HG03342 (cell line): ENCODE measurements at regions not wholly inside any gene's neighbourhood (a gene's known extent, or its start where the extent isn't known, plus 50 kb on each side); places are given as distances from the start of the nearest gene placed in this dataset.
"Not testable (repeated sequence)": the region's sequence is repeated elsewhere in the genome, so short reads cannot be mapped to it uniquely, and the experiment has no call there.

Experiments used
- ATAC-seq: cut with Tn5 transposase; IDR thresholded peaks from one replicate; pipeline ENCODE4 v1.9.1; 2021; ENCODE audit warnings: mild to moderate bottlenecking, moderate library complexity; ENCODE audit not compliant: unreplicated experiment

GRCh38 chr1:213415691-213416380 is 364.8 kb downstream of the RPS6KC1 start:
- no peak for ATAC-seq

- ATAC-seq: no peak
Measured at GRCh38 chr1:213416461-213417224, 365.6 kb downstream of the RPS6KC1 start.

GRCh38 chr1:213417225-213417820 is 366.3 kb downstream of the RPS6KC1 start:
- ATAC-seq: no peak

- ATAC-seq: no peak
Measured at GRCh38 chr1:213417846-213418245, 366.8 kb downstream of the RPS6KC1 start.

- no peak for ATAC-seq
Measured at GRCh38 chr1:213418268-213419071, 367.4 kb downstream of the RPS6KC1 start.

GRCh38 chr1:213419401-213420030 is 368.5 kb downstream of the RPS6KC1 start:
- no peak for ATAC-seq

- not testable (repeated sequence) for ATAC-seq
Measured at GRCh38 chr1:213421178-213421577, 370.1 kb downstream of the RPS6KC1 start.

- ATAC-seq: no peak
Measured at GRCh38 chr1:213423041-213423440, 372.0 kb downstream of the RPS6KC1 start.

- ATAC-seq: no peak
Measured at GRCh38 chr1:213423605-213424004, 372.6 kb downstream of the RPS6KC1 start.

- no peak for ATAC-seq
Measured at GRCh38 chr1:213425376-213426030, 374.5 kb downstream of the RPS6KC1 start.

- no peak for ATAC-seq
Measured at GRCh38 chr1:213429642-213430041, 378.6 kb downstream of the RPS6KC1 start.

GRCh38 chr1:213435715-213436114 is 384.7 kb downstream of the RPS6KC1 start:
- ATAC-seq: no peak

- no peak for ATAC-seq
Measured at GRCh38 chr1:213438339-213438738, 387.3 kb downstream of the RPS6KC1 start.

- ATAC-seq: no peak
Measured at GRCh38 chr1:213439703-213440102, 388.7 kb downstream of the RPS6KC1 start.

- no peak for ATAC-seq
Measured at GRCh38 chr1:213440766-213441165, 389.7 kb downstream of the RPS6KC1 start.

- no peak for ATAC-seq
Measured at GRCh38 chr1:213443415-213443814, 392.4 kb downstream of the RPS6KC1 start.

- no peak for ATAC-seq
Measured at GRCh38 chr1:213444224-213444623, 393.2 kb downstream of the RPS6KC1 start.

GRCh38 chr1:213446496-213446895 is 395.5 kb downstream of the RPS6KC1 start:
- no peak for ATAC-seq

GRCh38 chr1:213448360-213448759 is 397.3 kb downstream of the RPS6KC1 start:
- no peak for ATAC-seq

GRCh38 chr1:213448776-213449175 is 397.7 kb downstream of the RPS6KC1 start:
- ATAC-seq: no peak
